ENCODE measurements at regions not wholly inside any gene's neighbourhood (a gene's known extent, or its start where the extent isn't known, plus 50 kb on each side); places are given as distances from the start of the nearest gene placed in this dataset.
A peak's percentile ranks its signal among the peaks of the same experiment; 100 is the strongest.

DNA sequence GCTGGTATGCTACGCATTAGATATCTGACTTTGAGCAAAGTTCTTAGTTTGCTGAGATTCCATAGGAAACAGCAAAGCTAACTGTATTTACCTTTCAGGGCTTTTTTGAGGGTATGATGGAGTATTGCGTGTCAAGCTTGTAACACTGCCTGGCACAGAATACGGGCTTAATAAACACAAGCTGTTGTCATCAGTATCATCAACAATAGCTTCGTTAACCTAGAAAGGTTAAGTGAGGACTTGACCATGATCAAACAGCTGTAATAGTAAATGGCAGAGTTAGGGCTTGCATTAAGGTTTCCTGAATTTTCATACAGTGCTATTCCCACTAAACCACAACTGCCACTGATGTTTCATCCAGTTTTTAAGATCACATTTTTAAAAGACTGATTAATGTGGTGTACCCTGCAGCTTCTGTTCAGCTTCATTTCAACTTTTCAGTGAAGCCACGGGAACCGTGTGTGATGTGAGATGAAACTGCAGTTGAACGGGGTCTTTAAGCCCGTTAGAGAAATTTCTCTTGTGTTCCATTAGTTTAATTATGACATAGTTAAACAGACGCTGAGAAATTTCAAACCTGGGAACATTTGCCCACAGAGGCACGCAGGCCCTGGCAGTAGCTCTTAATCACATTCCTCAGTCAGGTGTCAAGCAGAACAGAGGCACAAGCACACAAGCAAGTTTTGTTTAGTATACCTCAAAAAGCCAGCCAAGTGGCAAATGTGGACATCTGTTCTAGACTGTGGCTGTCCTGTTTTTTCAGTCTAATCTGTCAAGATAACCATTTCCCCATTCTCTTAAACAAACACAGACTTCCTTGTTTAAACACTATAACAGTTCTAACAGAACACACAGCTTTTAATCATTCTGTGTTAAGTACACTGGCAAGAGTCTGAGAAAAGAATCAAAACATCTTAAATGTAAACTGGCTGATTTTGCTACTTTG lies 147.1 kb downstream of the ZNF608 start (continued):
- TF ChIP-seq ZXDB (tag by site-specific recombination; IDR thresholded peaks at IDR 0.05) (peak; percentile 88), KLF1 (tag by site-specific recombination; IDR thresholded peaks at IDR 0.05) (no peak), ZNF610 (tag by site-specific recombination; IDR thresholded peaks at IDR 0.05; ENCODE audit: borderline replicate concordance) (no peak), ZBTB7A (tag by site-specific recombination; IDR thresholded peaks at IDR 0.05; ENCODE audit: low read depth) (no peak), HOXC10 (CRISPR knock-in tag; IDR thresholded peaks at IDR 0.05) (no peak), GLIS1 (tag by site-specific recombination; IDR thresholded peaks at IDR 0.05) (no peak), IKZF3 (tag by site-specific recombination; IDR thresholded peaks at IDR 0.05) (peak; percentile 68), ZNF530 (tag by site-specific recombination; IDR thresholded peaks at IDR 0.05; ENCODE audit: low read depth) (no peak), TCF7L2 (IDR thresholded peaks at IDR 0.05; ENCODE audit: borderline replicate concordance, low read depth, low read length) (peak; percentile 69; the same call in 1 of the 2 replicates), ZNF23 (tag by site-specific recombination; IDR thresholded peaks at IDR 0.05; ENCODE audit: borderline replicate concordance) (no peak), GLIS2 (tag by site-specific recombination; IDR thresholded peaks at IDR 0.05) (no peak), HOXA7 (CRISPR knock-in tag; IDR thresholded peaks at IDR 0.05; ENCODE audit: borderline replicate concordance) (no peak), ZNF76 (tag by site-specific recombination; IDR thresholded peaks at IDR 0.05; ENCODE audit: borderline replicate concordance, low read depth) (no peak)
- TF ChIP-seq, protein P1, sequence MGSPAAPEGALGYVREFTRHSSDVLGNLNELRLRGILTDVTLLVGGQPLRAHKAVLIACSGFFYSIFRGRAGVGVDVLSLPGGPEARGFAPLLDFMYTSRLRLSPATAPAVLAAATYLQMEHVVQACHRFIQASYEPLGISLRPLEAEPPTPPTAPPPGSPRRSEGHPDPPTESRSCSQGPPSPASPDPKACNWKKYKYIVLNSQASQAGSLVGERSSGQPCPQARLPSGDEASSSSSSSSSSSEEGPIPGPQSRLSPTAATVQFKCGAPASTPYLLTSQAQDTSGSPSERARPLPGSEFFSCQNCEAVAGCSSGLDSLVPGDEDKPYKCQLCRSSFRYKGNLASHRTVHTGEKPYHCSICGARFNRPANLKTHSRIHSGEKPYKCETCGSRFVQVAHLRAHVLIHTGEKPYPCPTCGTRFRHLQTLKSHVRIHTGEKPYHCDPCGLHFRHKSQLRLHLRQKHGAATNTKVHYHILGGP (tag by site-specific recombination; IDR thresholded peaks at IDR 0.05), result peak; percentile 22; the same call in 1 of the 2 replicates
- TF ChIP-seq, protein P2, sequence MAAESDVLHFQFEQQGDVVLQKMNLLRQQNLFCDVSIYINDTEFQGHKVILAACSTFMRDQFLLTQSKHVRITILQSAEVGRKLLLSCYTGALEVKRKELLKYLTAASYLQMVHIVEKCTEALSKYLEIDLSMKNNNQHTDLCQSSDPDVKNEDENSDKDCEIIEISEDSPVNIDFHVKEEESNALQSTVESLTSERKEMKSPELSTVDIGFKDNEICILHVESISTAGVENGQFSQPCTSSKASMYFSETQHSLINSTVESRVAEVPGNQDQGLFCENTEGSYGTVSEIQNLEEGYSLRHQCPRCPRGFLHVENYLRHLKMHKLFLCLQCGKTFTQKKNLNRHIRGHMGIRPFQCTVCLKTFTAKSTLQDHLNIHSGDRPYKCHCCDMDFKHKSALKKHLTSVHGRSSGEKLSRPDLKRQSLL (tag by site-specific recombination; IDR thresholded peaks at IDR 0.05), result no peak
- TF ChIP-seq, protein P3, sequence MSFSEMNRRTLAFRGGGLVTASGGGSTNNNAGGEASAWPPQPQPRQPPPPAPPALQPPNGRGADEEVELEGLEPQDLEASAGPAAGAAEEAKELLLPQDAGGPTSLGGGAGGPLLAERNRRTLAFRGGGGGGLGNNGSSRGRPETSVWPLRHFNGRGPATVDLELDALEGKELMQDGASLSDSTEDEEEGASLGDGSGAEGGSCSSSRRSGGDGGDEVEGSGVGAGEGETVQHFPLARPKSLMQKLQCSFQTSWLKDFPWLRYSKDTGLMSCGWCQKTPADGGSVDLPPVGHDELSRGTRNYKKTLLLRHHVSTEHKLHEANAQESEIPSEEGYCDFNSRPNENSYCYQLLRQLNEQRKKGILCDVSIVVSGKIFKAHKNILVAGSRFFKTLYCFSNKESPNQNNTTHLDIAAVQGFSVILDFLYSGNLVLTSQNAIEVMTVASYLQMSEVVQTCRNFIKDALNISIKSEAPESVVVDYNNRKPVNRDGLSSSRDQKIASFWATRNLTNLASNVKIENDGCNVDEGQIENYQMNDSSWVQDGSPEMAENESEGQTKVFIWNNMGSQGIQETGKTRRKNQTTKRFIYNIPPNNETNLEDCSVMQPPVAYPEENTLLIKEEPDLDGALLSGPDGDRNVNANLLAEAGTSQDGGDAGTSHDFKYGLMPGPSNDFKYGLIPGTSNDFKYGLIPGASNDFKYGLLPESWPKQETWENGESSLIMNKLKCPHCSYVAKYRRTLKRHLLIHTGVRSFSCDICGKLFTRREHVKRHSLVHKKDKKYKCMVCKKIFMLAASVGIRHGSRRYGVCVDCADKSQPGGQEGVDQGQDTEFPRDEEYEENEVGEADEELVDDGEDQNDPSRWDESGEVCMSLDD (tag by site-specific recombination; IDR thresholded peaks at IDR 0.05), result no peak
- TF ChIP-seq, protein P4, sequence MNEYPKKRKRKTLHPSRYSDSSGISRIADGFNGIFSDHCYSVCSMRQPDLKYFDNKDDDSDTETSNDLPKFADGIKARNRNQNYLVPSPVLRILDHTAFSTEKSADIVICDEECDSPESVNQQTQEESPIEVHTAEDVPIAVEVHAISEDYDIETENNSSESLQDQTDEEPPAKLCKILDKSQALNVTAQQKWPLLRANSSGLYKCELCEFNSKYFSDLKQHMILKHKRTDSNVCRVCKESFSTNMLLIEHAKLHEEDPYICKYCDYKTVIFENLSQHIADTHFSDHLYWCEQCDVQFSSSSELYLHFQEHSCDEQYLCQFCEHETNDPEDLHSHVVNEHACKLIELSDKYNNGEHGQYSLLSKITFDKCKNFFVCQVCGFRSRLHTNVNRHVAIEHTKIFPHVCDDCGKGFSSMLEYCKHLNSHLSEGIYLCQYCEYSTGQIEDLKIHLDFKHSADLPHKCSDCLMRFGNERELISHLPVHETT (tag by site-specific recombination; IDR thresholded peaks at IDR 0.05), result no peak
- TF ChIP-seq, protein P5, sequence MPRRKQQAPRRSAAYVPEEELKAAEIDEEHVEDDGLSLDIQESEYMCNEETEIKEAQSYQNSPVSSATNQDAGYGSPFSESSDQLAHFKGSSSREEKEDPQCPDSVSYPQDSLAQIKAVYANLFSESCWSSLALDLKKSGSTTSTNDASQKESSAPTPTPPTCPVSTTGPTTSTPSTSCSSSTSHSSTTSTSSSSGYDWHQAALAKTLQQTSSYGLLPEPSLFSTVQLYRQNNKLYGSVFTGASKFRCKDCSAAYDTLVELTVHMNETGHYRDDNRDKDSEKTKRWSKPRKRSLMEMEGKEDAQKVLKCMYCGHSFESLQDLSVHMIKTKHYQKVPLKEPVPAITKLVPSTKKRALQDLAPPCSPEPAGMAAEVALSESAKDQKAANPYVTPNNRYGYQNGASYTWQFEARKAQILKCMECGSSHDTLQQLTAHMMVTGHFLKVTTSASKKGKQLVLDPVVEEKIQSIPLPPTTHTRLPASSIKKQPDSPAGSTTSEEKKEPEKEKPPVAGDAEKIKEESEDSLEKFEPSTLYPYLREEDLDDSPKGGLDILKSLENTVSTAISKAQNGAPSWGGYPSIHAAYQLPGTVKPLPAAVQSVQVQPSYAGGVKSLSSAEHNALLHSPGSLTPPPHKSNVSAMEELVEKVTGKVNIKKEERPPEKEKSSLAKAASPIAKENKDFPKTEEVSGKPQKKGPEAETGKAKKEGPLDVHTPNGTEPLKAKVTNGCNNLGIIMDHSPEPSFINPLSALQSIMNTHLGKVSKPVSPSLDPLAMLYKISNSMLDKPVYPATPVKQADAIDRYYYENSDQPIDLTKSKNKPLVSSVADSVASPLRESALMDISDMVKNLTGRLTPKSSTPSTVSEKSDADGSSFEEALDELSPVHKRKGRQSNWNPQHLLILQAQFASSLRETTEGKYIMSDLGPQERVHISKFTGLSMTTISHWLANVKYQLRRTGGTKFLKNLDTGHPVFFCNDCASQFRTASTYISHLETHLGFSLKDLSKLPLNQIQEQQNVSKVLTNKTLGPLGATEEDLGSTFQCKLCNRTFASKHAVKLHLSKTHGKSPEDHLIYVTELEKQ (tag by site-specific recombination; IDR thresholded peaks at IDR 0.05; ENCODE audit: borderline replicate concordance), result peak; percentile 65; the same call in 1 of the 2 replicates
- TF ChIP-seq, protein P6, sequence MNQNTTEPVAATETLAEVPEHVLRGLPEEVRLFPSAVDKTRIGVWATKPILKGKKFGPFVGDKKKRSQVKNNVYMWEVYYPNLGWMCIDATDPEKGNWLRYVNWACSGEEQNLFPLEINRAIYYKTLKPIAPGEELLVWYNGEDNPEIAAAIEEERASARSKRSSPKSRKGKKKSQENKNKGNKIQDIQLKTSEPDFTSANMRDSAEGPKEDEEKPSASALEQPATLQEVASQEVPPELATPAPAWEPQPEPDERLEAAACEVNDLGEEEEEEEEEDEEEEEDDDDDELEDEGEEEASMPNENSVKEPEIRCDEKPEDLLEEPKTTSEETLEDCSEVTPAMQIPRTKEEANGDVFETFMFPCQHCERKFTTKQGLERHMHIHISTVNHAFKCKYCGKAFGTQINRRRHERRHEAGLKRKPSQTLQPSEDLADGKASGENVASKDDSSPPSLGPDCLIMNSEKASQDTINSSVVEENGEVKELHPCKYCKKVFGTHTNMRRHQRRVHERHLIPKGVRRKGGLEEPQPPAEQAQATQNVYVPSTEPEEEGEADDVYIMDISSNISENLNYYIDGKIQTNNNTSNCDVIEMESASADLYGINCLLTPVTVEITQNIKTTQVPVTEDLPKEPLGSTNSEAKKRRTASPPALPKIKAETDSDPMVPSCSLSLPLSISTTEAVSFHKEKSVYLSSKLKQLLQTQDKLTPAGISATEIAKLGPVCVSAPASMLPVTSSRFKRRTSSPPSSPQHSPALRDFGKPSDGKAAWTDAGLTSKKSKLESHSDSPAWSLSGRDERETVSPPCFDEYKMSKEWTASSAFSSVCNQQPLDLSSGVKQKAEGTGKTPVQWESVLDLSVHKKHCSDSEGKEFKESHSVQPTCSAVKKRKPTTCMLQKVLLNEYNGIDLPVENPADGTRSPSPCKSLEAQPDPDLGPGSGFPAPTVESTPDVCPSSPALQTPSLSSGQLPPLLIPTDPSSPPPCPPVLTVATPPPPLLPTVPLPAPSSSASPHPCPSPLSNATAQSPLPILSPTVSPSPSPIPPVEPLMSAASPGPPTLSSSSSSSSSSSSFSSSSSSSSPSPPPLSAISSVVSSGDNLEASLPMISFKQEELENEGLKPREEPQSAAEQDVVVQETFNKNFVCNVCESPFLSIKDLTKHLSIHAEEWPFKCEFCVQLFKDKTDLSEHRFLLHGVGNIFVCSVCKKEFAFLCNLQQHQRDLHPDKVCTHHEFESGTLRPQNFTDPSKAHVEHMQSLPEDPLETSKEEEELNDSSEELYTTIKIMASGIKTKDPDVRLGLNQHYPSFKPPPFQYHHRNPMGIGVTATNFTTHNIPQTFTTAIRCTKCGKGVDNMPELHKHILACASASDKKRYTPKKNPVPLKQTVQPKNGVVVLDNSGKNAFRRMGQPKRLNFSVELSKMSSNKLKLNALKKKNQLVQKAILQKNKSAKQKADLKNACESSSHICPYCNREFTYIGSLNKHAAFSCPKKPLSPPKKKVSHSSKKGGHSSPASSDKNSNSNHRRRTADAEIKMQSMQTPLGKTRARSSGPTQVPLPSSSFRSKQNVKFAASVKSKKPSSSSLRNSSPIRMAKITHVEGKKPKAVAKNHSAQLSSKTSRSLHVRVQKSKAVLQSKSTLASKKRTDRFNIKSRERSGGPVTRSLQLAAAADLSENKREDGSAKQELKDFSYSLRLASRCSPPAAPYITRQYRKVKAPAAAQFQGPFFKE (tag by site-specific recombination; IDR thresholded peaks at IDR 0.05; ENCODE audit: borderline replicate concordance), result no peak
- TF ChIP-seq, protein P7, sequence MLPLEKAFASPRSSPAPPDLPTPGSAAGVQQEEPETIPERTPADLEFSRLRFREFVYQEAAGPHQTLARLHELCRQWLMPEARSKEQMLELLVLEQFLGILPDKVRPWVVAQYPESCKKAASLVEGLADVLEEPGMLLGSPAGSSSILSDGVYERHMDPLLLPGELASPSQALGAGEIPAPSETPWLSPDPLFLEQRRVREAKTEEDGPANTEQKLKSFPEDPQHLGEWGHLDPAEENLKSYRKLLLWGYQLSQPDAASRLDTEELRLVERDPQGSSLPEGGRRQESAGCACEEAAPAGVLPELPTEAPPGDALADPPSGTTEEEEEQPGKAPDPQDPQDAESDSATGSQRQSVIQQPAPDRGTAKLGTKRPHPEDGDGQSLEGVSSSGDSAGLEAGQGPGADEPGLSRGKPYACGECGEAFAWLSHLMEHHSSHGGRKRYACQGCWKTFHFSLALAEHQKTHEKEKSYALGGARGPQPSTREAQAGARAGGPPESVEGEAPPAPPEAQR (tag by site-specific recombination; IDR thresholded peaks at IDR 0.05), result no peak

All from HEK293 (cell line).